H1 (cell line): ENCODE measurements at regions not wholly inside any gene's neighbourhood (a gene's known extent, or its start where the extent isn't known, plus 50 kb on each side); places are given as distances from the start of the nearest gene placed in this dataset. TPM values are rescaled to one million over a fixed set of nuclear protein-coding genes. Genes with fewer than 3 reads are reported as not detected.
"Not testable (repeated sequence)": the region's sequence is repeated elsewhere in the genome, so short reads cannot be mapped to it uniquely, and the experiment has no call there.

ENCODE experiments used
- CTCF ChIA-PET: fragments of 300-600 bp; sonication (Branson Sonifier 250); formaldehyde crosslinking; loops from one replicate; lab custom pipeline; 2021; ENCODE audit not compliant: partially characterized antibody; lab: Charles Lee
- POLR2A ChIA-PET: fragments of 300-600 bp; sonication (Branson Sonifier 250); formaldehyde crosslinking; loops from one replicate; lab custom pipeline; 2021; ENCODE audit warnings: inconsistent platforms; ENCODE audit not compliant: partially characterized antibody; lab: Charles Lee
- DNase-seq, 2 experiments: peaks; one replicate each; pipeline versions ENCODE4 v3.0.0 to v3.0.0-alpha.2; 2010 to 2022; ENCODE audit warnings: low spot score in 2 of 2, low read depth in 1 of 2, mixed read lengths in 1 of 2
- FAIRE-seq: peaks from 2 replicates; lab custom pipeline; 2011; peaks lifted over from hg19 to GRCh38; lab: Jason Lieb, UNC
- H2AFZ ChIP-seq: 2 replicates; pipeline ENCODE4 v1.8.1; 2012; ENCODE audit warnings: low read length, inconsistent platforms
- H2AK5ac ChIP-seq: 2 replicates; pipeline ENCODE4 v1.6.1; 2013; ENCODE audit warnings: low read depth, low read length
- H2BK120ac ChIP-seq: replicated peaks from 2 replicates; pipeline ENCODE3; 2013; ENCODE audit warnings: low read depth, low read length, inconsistent platforms
- H2BK12ac ChIP-seq: 2 replicates; pipeline ENCODE4 v1.6.1; 2013; ENCODE audit warnings: low read depth, low read length
- H2BK15ac ChIP-seq: 2 replicates; pipeline ENCODE4 v1.6.1; 2013; ENCODE audit warnings: low read length
- H2BK20ac ChIP-seq: 2 replicates; pipeline ENCODE4 v1.6.1; 2013; ENCODE audit warnings: low read length
- H2BK5ac ChIP-seq: 2 replicates; pipeline ENCODE4 v1.6.1; 2013; ENCODE audit warnings: low read depth, low read length
- H3K14ac ChIP-seq: 2 replicates; pipeline ENCODE4 v1.6.1; 2013; ENCODE audit warnings: inconsistent platforms; ENCODE audit not compliant: insufficient read length
- H3K18ac ChIP-seq: 2 replicates; pipeline ENCODE4 v1.6.1; 2013; ENCODE audit warnings: low read length; ENCODE audit errors: extremely low read depth
- H3K23ac ChIP-seq: 2 replicates; pipeline ENCODE4 v1.6.1; 2013; ENCODE audit warnings: inconsistent platforms; ENCODE audit not compliant: insufficient read length
- H3K23me2 ChIP-seq: 2 replicates; pipeline ENCODE4 v1.6.1; 2013; ENCODE audit warnings: low read depth, low read length
- H3K27ac ChIP-seq: 2 replicates; pipeline ENCODE4 v1.6.1; 2011; ENCODE audit warnings: low read depth, low read length, inconsistent platforms
- H3K27me3 ChIP-seq, 4 experiments: replicated peaks in 1 of 4; 1 replicate in 1 of 4; 2 replicates in 3 of 4; pipeline versions ENCODE4 v1.6.1 to v1.8.1; 2011 to 2013; ENCODE audit warnings: low read length in 3 of 4, mild to moderate bottlenecking in 3 of 4, inconsistent platforms in 2 of 4, mixed read lengths in 2 of 4, moderate library complexity in 1 of 4; ENCODE audit not compliant: control insufficient read depth in 3 of 4, insufficient read depth in 3 of 4; ENCODE audit errors: extremely low read depth in 1 of 4
- H3K36me3 ChIP-seq, 4 experiments: 2 replicates each; pipeline versions ENCODE4 v1.6.1 to v1.8.1; 2011 to 2013; ENCODE audit warnings: mild to moderate bottlenecking in 4 of 4, low read length in 3 of 4, moderate library complexity in 2 of 4, control low read depth in 1 of 4, inconsistent platforms in 1 of 4; ENCODE audit not compliant: insufficient read depth in 4 of 4, control insufficient read depth in 2 of 4
- H3K4ac ChIP-seq: replicated peaks from 2 replicates; pipeline ENCODE3; 2013; ENCODE audit warnings: low read length, low read depth, mixed read lengths, inconsistent platforms; ENCODE audit not compliant: insufficient read length
- H3K4me1 ChIP-seq, 4 experiments: replicated peaks in 1 of 4; 1 replicate in 1 of 4; 2 replicates in 3 of 4; pipeline versions ENCODE4 v1.6.1 to v1.8.1; 2011 to 2013; ENCODE audit warnings: low read length in 3 of 4, inconsistent platforms in 2 of 4, mixed read lengths in 1 of 4; ENCODE audit not compliant: insufficient read depth in 4 of 4, control insufficient read depth in 3 of 4
- H3K4me2 ChIP-seq, 2 experiments: 2 replicates each; pipeline versions ENCODE4 v1.6.1 to v1.8.1; 2011 to 2013; ENCODE audit warnings: low read depth in 2 of 2, low read length in 2 of 2, control low read depth in 1 of 2, inconsistent platforms in 1 of 2, mild to moderate bottlenecking in 1 of 2; ENCODE audit not compliant: insufficient read depth in 1 of 2
- H3K4me3 ChIP-seq, 4 experiments: fragments of 200-600, 300-600 bp in 1 of 4; sonication (generic), shearing (Covaris generic), sonication (Bioruptor Twin) in 1 of 4; 2 replicates each; pipeline versions ENCODE4 v1.5.1 to v1.8.1; 2011 to 2016; ENCODE audit warnings: low read length in 4 of 4, low read depth in 3 of 4, control low read depth in 2 of 4, inconsistent platforms in 2 of 4, mild to moderate bottlenecking in 2 of 4, mixed read lengths in 1 of 4, moderate library complexity in 1 of 4; ENCODE audit not compliant: insufficient read depth in 2 of 4; ENCODE audit errors: extremely low read depth in 1 of 4
- H3K56ac ChIP-seq: replicated peaks from 2 replicates; pipeline ENCODE3; 2013; ENCODE audit warnings: low read depth, mild to moderate bottlenecking, mixed read lengths, low read length, inconsistent platforms; ENCODE audit not compliant: insufficient read length
- H3K79me1 ChIP-seq: 2 replicates; pipeline ENCODE4 v1.6.1; 2013; ENCODE audit warnings: low read depth, low read length, control low read depth
- H3K79me2 ChIP-seq, 2 experiments: 2 replicates each; pipeline versions ENCODE4 v1.6.1 to v1.8.1; 2012 to 2013; ENCODE audit warnings: low read length in 2 of 2, mild to moderate bottlenecking in 2 of 2, inconsistent platforms in 1 of 2; ENCODE audit not compliant: insufficient read depth in 2 of 2, control insufficient read depth in 1 of 2
- H3K9ac ChIP-seq, 4 experiments: replicated peaks in 1 of 4; 1 replicate in 1 of 4; 2 replicates in 3 of 4; pipeline versions ENCODE4 v1.6.1 to v1.8.1; 2011 to 2013; ENCODE audit warnings: low read depth in 3 of 4, low read length in 3 of 4, control low read depth in 2 of 4, mild to moderate bottlenecking in 2 of 4, moderate library complexity in 2 of 4, inconsistent platforms in 1 of 4; ENCODE audit errors: extremely low read depth in 1 of 4
- H3K9me3 ChIP-seq, 2 experiments: 2 replicates each; pipeline versions ENCODE4 v1.6.1 to v1.8.1; 2012 to 2013; ENCODE audit warnings: mild to moderate bottlenecking in 2 of 2, moderate library complexity in 2 of 2, control low read depth in 1 of 2, inconsistent platforms in 1 of 2, low read depth in 1 of 2, low read length in 1 of 2, mixed read lengths in 1 of 2; ENCODE audit not compliant: insufficient read depth in 2 of 2
- H4K20me1 ChIP-seq, 2 experiments: replicated peaks in 1 of 2; 2 replicates each; pipeline versions ENCODE3 to v1.8.1; 2011 to 2013; ENCODE audit warnings: inconsistent platforms in 2 of 2, low read length in 2 of 2, mild to moderate bottlenecking in 1 of 2; ENCODE audit not compliant: insufficient read depth in 2 of 2, control insufficient read depth in 1 of 2
- H4K5ac ChIP-seq: 2 replicates; pipeline ENCODE4 v1.6.1; 2013; ENCODE audit warnings: low read length, low read depth, mixed read lengths, inconsistent platforms; ENCODE audit not compliant: insufficient read length
- H4K8ac ChIP-seq: 2 replicates; pipeline ENCODE4 v1.8.0; 2013; ENCODE audit warnings: mild to moderate bottlenecking, moderate library complexity, low read length, inconsistent platforms; ENCODE audit not compliant: insufficient read depth; ENCODE audit errors: extremely low read depth
- H4K91ac ChIP-seq: replicated peaks from 2 replicates; pipeline ENCODE3; 2013; ENCODE audit warnings: low read length, mixed read lengths, inconsistent platforms; ENCODE audit not compliant: insufficient read length
- WGBS, 2 experiments: shearing (Covaris generic) in 1 of 2; methylation state at CpG; one replicate each; pipeline versions ENCODE4 v1.1.6 to v1.1.7; 2013 to 2015; ENCODE audit warnings: low lambda C conversion rate in 2 of 2, mixed read lengths in 2 of 2, inconsistent platforms in 1 of 2, low coverage in 1 of 2, missing lambda C conversion rate in 1 of 2; ENCODE audit not compliant: insufficient replicate concordance in 2 of 2, insufficient coverage in 1 of 2, insufficient read length in 1 of 2; ENCODE audit errors: extremely low coverage in 1 of 2, missing lambda C conversion rate in 1 of 2; 5-methylcytosine and 5-hydroxymethylcytosine counted together
- microRNA-seq, 2 experiments: library from miRNA; unstranded; fragments of <30 nt; microRNA quantifications; one replicate each; pipeline versions ENCODE4 to v1.2.0, GENCODE V29; 2016 to 2020; ENCODE audit warnings: borderline microRNAs expressed in 2 of 2, borderline number of aligned reads in 2 of 2, borderline replicate concordance in 1 of 2
- small RNA-seq: library from polyadenylated mRNA; stranded (forward); fragments of <200 nt; extraction: miRNeasy Mini kit (QIAGEN cat#:217004); gene quantifications from one replicate; pipeline ENCODE3, GENCODE V24; 2013; ENCODE audit not compliant: insufficient read depth

GRCh38 chr10:45250694-45251075 lies 64.7 kb downstream of the OR13A1 start:
- not testable (repeated sequence) for H3K4ac ChIP-seq, H4K5ac ChIP-seq, H3K27me3 ChIP-seq, H4K91ac ChIP-seq, H4K20me1 ChIP-seq, H2BK15ac ChIP-seq, H3K14ac ChIP-seq, H4K8ac ChIP-seq, H2AFZ ChIP-seq, H3K9ac ChIP-seq, H3K4me1 ChIP-seq, H3K56ac ChIP-seq, H3K23ac ChIP-seq, FAIRE-seq, H3K36me3 ChIP-seq, H3K23me2 ChIP-seq, H3K4me2 ChIP-seq, H2BK5ac ChIP-seq, H3K9me3 ChIP-seq, H3K27ac ChIP-seq, H2AK5ac ChIP-seq, H3K79me1 ChIP-seq, H2BK120ac ChIP-seq, H3K79me2 ChIP-seq, H3K4me3 ChIP-seq, H2BK20ac ChIP-seq, DNase-seq, H2BK12ac ChIP-seq, H3K18ac ChIP-seq
- ChIA-PET POLR2A (interaction anchor here (0.7 to 0.9 kb wide), 2 partner anchors 12 to 214 kb away, joined by 3 to 5 read pairs; no protein-coding TSS in a partner anchor), CTCF (interaction anchor here (0.6 to 4.5 kb wide), 28 partner anchors 9 to 674 kb away, joined by 3 to 23 read pairs (median 4); no protein-coding TSS in a partner anchor)
- WGBS, 2 experiments: 95% methylated on average over 6 of the region's 6 CpGs; no CpG with 5 or more reads in 1 of the 2 experiments

Small RNA genes lying in the stretch of these regions (microRNA-seq; reads per million reads assigned to microRNA genes)
- gene MIR3156-1: 0 reads per million in 2 experiments

Small RNA genes lying in the stretch of these regions (small RNA-seq; reads per million reads assigned to genes)
- gene AL512324.1 (not detected), gene MIR3156-1 (not detected), gene RNU6-1207P (not detected)
